Central memory CD4-positive, alpha-beta T cell (primary cell): ENCODE measurements at regions not wholly inside any gene's neighbourhood (a gene's known extent, or its start where the extent isn't known, plus 50 kb on each side); places are given as distances from the start of the nearest gene placed in this dataset.

ENCODE experiments used
- DNase-seq: peaks from one replicate; pipeline ENCODE4 v3.0.0; 2022

DNA sequence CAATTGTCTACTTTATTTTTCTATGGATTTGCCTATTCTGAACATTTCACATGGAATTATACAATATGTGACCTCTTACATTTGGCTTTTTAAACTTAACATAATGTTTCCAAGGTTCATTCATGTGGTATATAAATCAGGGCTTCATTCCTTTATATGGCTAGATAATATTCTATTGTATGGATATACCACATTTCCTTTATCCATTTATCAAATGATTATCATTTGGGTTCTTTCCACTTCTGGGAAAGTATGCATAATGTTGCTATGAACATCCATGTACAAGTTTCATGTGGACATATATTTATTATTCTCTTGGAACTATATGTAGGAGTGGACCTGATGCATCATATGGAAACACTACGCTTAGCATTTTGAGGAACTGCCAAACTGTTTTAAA is 99.7 kb upstream of the NCKAP5 start:
- no peak for DNase-seq

- DNase-seq: no peak
These were observed 100.3 kb upstream of the NCKAP5 start for GRCh38 chr2:133668547-133668946.

DNA sequence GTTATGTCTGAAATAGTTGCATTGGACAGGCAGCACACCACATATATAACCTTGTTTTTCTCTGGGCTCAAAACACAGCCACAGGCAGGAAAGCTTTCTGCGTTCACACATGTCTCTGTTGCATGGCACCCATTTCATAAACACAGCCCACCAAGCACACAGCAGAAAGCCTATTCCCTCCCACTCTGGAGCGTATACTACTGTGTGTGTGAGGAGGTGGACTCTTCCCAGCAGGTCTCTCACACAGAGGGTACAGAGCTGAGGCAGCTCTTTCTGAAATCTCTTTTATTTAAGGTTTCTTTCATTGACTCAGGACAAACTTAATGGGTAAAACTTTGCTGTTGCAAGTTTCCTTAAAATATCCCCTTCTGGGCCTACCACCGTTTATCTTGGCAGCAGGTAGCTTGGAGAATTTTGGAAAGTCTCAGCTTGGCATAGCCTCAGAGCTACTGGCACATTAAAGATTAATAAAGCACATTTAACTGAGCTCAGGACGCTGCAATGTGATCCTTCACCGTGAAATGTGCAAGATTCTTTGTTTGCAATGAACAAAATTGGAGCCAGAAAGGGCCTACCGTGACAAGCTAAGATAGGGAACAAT is 105.1 kb upstream of the NCKAP5 start:
- DNase-seq: no peak

DNA sequence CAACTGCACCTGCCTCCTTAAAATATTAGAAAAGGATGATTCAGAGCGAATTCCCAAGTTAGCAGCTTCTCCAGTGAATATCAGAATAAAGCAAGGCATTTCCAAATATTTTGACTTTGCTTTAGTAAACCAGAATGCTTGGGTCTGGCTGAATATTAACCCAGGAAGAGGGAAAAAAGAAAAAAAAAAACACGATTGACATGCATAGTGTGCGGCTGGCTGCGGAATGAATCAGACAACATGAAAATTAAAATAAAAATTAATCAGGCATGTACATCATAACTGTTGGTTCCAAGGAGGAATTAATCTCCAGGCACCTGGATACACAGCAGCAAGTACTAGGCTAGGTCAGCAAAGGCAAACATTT is 105.8 kb upstream of the NCKAP5 start:
- no peak for DNase-seq

DNA sequence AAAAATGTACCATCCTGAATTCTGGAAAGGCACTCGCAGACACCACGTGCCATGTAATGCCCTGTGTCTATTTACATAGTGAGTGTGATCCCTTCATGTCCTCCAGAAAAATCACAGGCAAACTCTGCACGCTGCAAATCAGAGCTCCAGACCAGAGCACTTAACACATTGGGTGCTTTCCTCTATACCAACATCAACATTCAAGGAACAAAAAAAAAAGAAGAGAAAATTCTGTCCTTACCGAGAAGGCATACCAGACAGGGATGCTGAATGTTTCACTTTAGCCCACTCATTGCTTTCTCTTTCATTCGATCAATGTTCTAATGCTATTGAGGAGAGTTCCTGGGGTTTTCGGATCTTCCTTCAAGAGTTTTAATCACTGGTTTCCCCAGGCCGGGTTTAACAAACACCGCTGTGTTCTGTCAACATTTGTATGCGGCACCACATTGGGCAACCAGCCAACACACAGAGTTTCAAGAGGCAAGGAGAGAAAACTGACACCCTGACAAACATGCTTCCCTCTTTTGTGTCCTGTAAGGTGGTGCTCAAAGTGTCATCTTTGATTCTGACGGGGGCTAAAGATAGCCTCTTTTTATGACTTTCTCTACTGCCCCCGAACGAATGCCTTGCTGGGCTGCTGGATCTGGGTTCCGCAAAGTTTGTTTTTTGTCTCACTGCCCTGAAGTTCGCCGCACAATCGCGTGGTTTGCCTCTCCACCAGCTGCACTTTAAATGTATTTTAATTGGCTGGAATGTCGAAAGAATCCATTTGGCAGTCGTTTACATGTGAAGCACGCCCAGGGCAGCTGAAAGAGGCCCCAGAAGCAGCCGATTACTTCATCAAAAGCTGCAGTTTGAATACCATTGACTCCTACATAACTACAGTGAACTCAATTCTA is 106.4 kb upstream of the NCKAP5 start:
- DNase-seq: no peak

DNA sequence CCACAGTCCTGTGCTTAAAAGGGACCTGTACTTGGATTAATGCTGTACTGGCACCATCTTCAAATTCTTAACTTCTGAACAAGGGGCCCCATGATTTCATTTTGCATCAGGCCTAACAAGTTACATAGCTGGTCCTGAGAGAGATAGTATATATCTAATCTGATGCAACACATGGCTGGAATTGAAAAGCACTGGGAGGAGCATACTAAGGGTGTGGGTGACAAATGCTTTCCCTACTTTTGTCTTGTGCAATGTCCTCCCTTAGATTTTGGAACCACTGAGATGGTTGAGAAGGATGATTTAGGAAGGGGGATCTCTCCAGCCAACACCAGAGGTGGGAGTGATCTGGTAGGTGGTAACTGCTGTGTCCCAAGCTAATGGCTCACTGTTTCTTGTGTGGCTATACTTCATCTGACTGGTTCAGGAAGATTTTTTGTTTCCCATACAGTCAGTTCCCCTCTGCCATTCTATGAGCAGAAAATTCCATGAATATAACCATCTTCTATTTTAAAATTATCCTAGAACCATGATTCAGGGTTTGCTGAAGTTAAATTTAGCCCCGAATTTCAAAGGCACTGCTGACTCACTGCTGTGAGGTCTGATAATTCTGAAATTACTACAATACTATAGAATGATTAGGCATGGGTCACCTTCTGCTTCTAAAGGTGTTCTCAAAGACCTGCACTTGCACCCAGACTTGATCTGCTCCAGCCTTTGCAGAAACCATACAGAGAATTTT is 108.3 kb upstream of the NCKAP5 start:
- no peak for DNase-seq

GRCh38 chr2:133680343-133681049 is 112.2 kb upstream of the NCKAP5 start:
- no peak for DNase-seq

DNA sequence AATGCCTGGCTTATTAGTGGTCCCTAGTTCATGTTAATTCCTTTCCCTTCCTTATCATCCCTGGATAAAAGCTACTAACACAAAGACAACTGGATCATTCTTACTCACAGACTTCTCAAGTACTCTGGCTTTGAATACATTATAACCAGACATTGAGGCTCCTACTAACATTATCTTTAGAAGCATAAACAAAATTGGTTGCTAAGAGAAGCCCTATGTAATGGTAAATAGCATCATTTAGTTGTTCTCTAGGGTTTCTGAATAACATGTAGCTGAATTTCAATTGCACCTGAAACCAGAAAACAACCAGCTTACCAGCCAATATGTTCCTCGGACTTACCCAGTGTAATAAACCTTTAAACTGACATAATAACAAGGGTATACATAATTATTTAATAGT is 114.1 kb upstream of the NCKAP5 start:
- DNase-seq: no peak

DNA sequence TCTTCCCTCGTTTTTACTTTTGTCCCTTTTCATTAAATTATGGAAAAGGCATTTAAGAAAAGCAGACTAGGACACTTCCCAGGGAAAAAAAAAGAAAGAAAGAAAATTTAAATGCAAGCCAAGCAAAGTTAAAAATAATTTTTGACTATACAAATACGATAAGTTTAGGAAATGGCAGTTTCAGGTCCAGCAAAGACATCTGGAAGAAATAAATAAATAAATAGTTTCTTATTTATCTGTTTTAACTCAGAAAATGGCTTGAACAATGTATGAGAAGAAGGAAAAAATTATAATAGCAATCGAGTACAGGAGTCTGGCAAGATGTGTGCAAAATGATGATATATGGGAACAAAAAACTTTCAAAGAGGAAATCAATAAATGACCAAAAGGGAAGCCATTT is 114.6 kb upstream of the NCKAP5 start:
- DNase-seq: no peak

DNA sequence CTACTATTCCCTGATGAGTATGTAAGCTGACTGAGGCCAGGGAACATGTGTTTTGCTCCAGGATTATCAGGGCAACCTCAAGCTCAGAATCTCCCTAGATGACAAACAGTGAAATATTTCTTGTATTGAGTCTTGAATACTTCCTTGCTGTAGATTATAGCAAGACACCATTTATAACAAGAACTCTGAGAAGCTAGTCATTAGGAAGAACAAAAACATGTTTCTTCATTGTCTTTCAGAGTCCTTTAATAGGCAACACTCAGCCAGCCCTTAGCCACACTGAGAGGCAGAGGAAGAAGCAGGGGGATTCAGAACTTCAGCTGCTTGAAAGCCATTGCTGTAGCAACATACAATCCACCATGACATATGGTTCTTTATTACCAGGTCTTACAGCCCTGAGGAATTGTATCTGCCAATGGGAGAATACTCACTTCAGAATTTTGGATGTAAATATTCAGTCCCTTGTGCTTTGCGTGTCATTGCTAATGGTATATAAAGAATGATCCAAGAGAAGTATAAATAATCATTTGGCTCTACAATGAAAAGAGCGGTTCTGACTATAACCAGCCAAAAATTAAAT is 117.5 kb upstream of the NCKAP5 start:
- DNase-seq: no peak

- no peak for DNase-seq
These were observed 122.5 kb upstream of the NCKAP5 start for GRCh38 chr2:133690780-133691179.

- no peak for DNase-seq
These were observed 123.1 kb upstream of the NCKAP5 start for GRCh38 chr2:133691336-133691735.

DNA sequence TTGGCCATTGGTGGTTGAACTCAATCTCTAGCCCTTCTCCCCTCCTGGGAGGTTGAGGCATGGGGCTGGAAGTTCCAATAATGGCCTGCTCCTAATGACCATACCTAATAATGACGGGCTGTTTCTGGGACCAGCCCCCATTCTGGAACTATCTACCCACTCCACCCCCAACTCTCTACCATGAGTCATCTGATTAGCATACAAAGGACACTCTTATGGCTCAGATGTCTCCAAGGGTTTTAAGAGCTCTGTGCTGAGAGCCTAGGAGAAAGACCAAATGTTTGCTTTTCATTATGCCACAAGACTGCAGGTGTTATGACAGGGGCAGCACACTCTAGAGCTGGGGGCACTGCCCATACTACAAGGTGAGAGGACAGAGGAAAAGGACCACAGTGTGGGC is 137.0 kb upstream of the NCKAP5 start:
- DNase-seq: no peak

GRCh38 chr2:133710613-133711012 is 142.3 kb upstream of the NCKAP5 start:
- no peak for DNase-seq

GRCh38 chr2:133711201-133711600 is 142.9 kb upstream of the NCKAP5 start:
- no peak for DNase-seq

GRCh38 chr2:133711806-133712205 is 143.5 kb upstream of the NCKAP5 start:
- no peak for DNase-seq

DNA sequence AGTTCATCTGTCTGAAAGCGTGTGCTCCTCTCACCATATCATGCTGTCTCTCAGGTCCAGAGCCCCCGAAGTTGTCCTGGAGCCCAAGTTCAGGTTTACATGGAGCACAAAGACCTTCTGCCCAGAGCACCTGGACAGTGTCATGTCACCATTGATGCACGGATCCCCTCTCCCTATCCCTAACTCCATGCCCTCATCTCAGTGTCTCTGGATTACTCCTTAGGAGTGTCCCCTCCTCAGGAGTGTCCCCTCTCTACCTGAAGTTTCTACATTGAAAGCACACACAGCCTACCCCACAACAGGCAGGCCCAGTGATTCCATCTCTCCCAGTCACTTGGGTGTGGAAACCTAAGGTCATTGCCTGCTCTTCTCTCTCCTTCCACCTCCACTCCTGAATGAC is 144.1 kb upstream of the NCKAP5 start:
- DNase-seq: no peak

DNA sequence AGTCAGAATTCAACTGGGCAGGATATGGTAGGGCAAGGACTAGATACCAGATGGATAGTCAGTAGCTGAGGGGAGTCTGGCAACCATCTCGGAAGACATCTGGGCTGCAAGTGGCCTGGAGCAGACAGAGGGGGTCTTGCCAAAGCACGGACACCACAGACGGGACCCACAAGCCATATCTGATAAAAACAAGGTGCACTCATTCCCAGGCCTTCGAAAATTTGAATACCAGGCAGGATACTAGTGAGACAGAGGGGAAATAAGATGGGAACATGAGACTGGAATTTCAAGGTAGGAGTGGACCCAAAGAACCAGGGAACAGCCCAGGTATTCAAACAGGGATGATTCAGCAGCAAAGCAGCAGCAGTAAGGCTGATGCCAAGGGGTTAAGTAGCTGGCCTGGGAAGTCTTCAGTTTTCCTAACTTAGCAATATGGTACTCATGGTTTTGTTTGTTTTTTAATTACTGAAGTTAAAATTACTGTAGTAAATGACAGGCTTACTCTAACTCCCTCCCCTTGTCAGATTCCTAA is 144.9 kb upstream of the NCKAP5 start:
- DNase-seq: no peak

DNA sequence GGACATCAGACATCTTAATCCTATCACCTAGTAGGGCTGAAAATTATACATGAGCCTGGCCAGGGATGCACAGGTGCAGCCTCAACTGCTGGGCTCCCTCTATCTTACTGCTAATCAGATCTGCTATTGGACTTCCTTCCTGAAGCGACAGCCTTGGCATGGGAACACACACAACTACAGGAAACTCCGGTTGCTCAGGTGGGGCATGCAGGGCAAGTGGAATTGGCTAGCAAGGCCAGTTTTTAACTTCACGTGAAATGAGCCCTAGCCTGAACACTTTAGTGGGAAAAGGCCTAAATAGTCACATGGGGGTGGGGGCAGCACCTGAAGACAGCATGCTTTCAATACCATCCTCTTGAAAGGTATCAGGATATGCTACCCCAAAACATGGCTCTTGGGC is 147.9 kb upstream of the NCKAP5 start:
- DNase-seq: no peak

GRCh38 chr2:133717497-133717896 is 149.2 kb upstream of the NCKAP5 start:
- DNase-seq: no peak

GRCh38 chr2:133718688-133719201 is 150.5 kb upstream of the NCKAP5 start:
- DNase-seq: no peak

- no peak for DNase-seq
These were observed 152.2 kb upstream of the NCKAP5 start for GRCh38 chr2:133720429-133720828.
